DND-41 (cell line): ENCODE measurements at regions not wholly inside any gene's neighbourhood (a gene's known extent, or its start where the extent isn't known, plus 50 kb on each side); places are given as distances from the start of the nearest gene placed in this dataset.

Source experiments
- ATAC-seq: fragments of 200-7000 bp; cut with Tn5 transposase; 3 replicates; pipeline ENCODE4 v1.9.1; 2021; ENCODE audit warnings: low read depth; ENCODE audit not compliant: insufficient read depth
- DNase-seq: peaks from one replicate; pipeline ENCODE4 v3.0.0-alpha.2; 2020
- H2AFZ ChIP-seq: 2 replicates; pipeline ENCODE4 v1.6.0; 2012; ENCODE audit warnings: low read depth, low read length
- H3K27ac ChIP-seq: 2 replicates; pipeline ENCODE4 v1.5.1; 2012; ENCODE audit warnings: low read length, inconsistent platforms
- H3K27me3 ChIP-seq: fragments of 200-600 bp; sonication (generic); 2 replicates; pipeline ENCODE4 v1.6.0; 2012; ENCODE audit warnings: low read length, mild to moderate bottlenecking, inconsistent platforms; ENCODE audit not compliant: insufficient read depth, poor library complexity
- H3K36me3 ChIP-seq: 2 replicates; pipeline ENCODE4 v1.5.1; 2012; ENCODE audit warnings: low read length, inconsistent platforms; ENCODE audit not compliant: insufficient read depth
- H3K4me1 ChIP-seq: 2 replicates; pipeline ENCODE4 v1.5.1; 2012; ENCODE audit warnings: mild to moderate bottlenecking, low read length; ENCODE audit not compliant: insufficient read depth
- H3K4me2 ChIP-seq: 2 replicates; pipeline ENCODE4 v1.6.0; 2012; ENCODE audit warnings: mild to moderate bottlenecking, moderate library complexity, low read length, inconsistent platforms; ENCODE audit not compliant: insufficient read depth
- H3K4me3 ChIP-seq, 2 experiments: fragments of 200-600 bp in 1 of 2; shearing (Covaris generic) in 1 of 2; 2 replicates each; pipeline ENCODE4 v1.5.1; 2012 to 2016; ENCODE audit warnings: inconsistent platforms in 2 of 2, low read length in 2 of 2, mild to moderate bottlenecking in 2 of 2, low read depth in 1 of 2, moderate library complexity in 1 of 2
- H3K79me2 ChIP-seq: 2 replicates; pipeline ENCODE4 v1.6.0; 2012; ENCODE audit warnings: low read length, inconsistent platforms; ENCODE audit not compliant: insufficient read depth
- H3K9ac ChIP-seq: 2 replicates; pipeline ENCODE4 v1.6.0; 2012; ENCODE audit warnings: low read depth, mild to moderate bottlenecking, inconsistent platforms, low read length, moderate library complexity
- H3K9me3 ChIP-seq: 2 replicates; pipeline ENCODE4 v1.5.1; 2012; ENCODE audit warnings: low read length, moderate library complexity, mild to moderate bottlenecking, inconsistent platforms; ENCODE audit not compliant: insufficient read depth, severe bottlenecking
- H4K20me1 ChIP-seq: 2 replicates; pipeline ENCODE4 v1.6.0; 2012; ENCODE audit warnings: low read length; ENCODE audit not compliant: insufficient read depth
- CTCF ChIP-seq: IDR thresholded peaks from 2 replicates; pipeline ENCODE4 v1.5.1; 2012; ENCODE audit warnings: borderline replicate concordance, low read length, moderate library complexity, mild to moderate bottlenecking; ENCODE audit not compliant: poor library complexity, severe bottlenecking; ENCODE audit errors: extremely low read depth
- EZH2 ChIP-seq: IDR thresholded peaks from 3 replicates; pipeline ENCODE4 v1.6.1; 2012; ENCODE audit warnings: borderline replicate concordance, low read depth, mild to moderate bottlenecking, moderate library complexity, low read length, inconsistent platforms; ENCODE audit not compliant: severe bottlenecking

GRCh38 chr1:60419023-60419422, 345.5 kb upstream of the C1orf87 start:
- TF ChIP-seq CTCF = no peak
- no peak for TF ChIP-seq EZH2
- Histone ChIP-seq H3K9ac (no peak overlapping the region), H3K79me2 (no peaks in the 10 kb centered on the region), H3K4me1 (no peaks in the 10 kb centered on the region), H3K27me3 (no peaks in the 10 kb centered on the region), H3K4me2 (no peak overlapping the region), H3K36me3 (no peaks in the 10 kb centered on the region), H2AFZ (no peak overlapping the region), H3K4me3 (no peak overlapping the region), H3K9me3 (no peaks in the 10 kb centered on the region), H3K27ac (no peak overlapping the region), H4K20me1 (no peaks in the 10 kb centered on the region)
- ATAC-seq (no peak), DNase-seq (no peak)

DNA sequence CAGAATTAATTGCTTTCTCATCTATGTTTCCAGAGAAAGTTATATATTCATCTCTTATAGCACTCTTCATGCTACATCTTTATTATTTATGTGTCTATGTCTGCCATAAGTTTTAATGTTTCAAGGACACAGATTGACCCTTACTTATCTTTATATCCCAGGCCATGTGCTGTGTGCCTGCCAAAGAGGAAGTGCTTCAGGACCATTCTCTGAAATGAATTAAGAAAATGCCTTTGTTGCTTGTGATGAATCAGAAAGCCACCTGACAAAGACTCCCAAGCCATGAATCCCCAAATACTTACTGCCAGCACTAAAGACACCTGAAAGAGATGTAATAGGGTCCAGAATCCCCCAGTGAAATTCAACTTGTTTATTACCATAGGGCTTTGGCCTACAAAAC, 342.1 kb upstream of the C1orf87 start:
- no peak overlapping the region for H3K9ac ChIP-seq
- no peaks in the 10 kb centered on the region for H3K36me3 ChIP-seq
- no peaks in the 10 kb centered on the region for H3K79me2 ChIP-seq
- H3K4me3 ChIP-seq = no peak overlapping the region
- H4K20me1 ChIP-seq = no peaks in the 10 kb centered on the region
- DNase-seq (no peak), ATAC-seq (no peak)
- no peaks in the 10 kb centered on the region for H3K4me1 ChIP-seq
- no peak overlapping the region for H2AFZ ChIP-seq
- TF ChIP-seq EZH2 (no peak), CTCF (no peak)
- H3K9me3 ChIP-seq = no peaks in the 10 kb centered on the region
- H3K4me2 ChIP-seq = no peak overlapping the region
- H3K27me3 ChIP-seq = no peaks in the 10 kb centered on the region
- no peak overlapping the region for H3K27ac ChIP-seq

GRCh38 chr1:60413091-60413490, 339.5 kb upstream of the C1orf87 start:
- no peaks in the 10 kb centered on the region for H3K27me3 ChIP-seq
- ATAC-seq = no peak
- H3K9me3 ChIP-seq = no peaks in the 10 kb centered on the region
- H3K4me3 ChIP-seq = no peak overlapping the region
- no peak for DNase-seq
- no peaks in the 10 kb centered on the region for H3K4me1 ChIP-seq
- H4K20me1 ChIP-seq = no peaks in the 10 kb centered on the region
- no peaks in the 10 kb centered on the region for H3K79me2 ChIP-seq
- H3K27ac ChIP-seq = no peak overlapping the region
- TF ChIP-seq CTCF = no peak
- no peak overlapping the region for H2AFZ ChIP-seq
- H3K36me3 ChIP-seq = no peaks in the 10 kb centered on the region
- H3K9ac ChIP-seq = no peak overlapping the region
- H3K4me2 ChIP-seq = no peak overlapping the region

DNA sequence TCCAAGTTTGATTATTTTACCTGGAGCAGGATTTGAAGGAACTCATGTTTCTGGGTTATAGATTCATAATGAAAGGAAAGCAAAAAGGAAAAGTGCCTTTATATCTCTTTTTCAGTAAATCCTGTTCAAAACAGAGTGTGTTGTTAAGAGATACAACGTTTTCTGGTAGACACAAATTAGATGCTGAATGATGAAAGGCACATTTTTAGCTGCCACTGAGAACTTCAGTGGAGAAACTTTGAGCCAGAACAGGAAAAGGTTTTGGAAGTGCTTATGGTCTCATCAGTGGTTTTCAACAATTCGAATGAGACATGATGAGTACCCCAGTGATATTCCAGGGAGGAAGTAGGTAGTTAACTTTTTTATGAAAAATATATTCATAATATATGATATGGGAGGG, 338.0 kb upstream of the C1orf87 start:
- Histone ChIP-seq H3K9ac (no peak overlapping the region), H2AFZ (no peak overlapping the region), H3K9me3 (no peaks in the 10 kb centered on the region), H3K4me2 (no peak overlapping the region), H3K4me3 (no peak overlapping the region), H3K4me1 (no peaks in the 10 kb centered on the region), H3K36me3 (no peaks in the 10 kb centered on the region), H3K79me2 (no peaks in the 10 kb centered on the region), H3K27ac (no peak overlapping the region), H4K20me1 (no peaks in the 10 kb centered on the region), H3K27me3 (no peaks in the 10 kb centered on the region)
- no peak for ATAC-seq
- TF ChIP-seq EZH2 (no peak), CTCF (no peak)
- no peak for DNase-seq
